GM21723 (cell line): ENCODE measurements at regions not wholly inside any gene's neighbourhood (a gene's known extent, or its start where the extent isn't known, plus 50 kb on each side); places are given as distances from the start of the nearest gene placed in this dataset.
"Not testable (repeated sequence)": the region's sequence is repeated elsewhere in the genome, so short reads cannot be mapped to it uniquely, and the experiment has no call there.

Experiments
- ATAC-seq: cut with Tn5 transposase; IDR thresholded peaks from one replicate; pipeline ENCODE4 v1.9.1; 2021; ENCODE audit warnings: mild to moderate bottlenecking, moderate library complexity; ENCODE audit not compliant: unreplicated experiment

- no peak for ATAC-seq
Observed at GRCh38 chr7:79965946-79966345, 168.7 kb upstream of the GNAI1 start.

- ATAC-seq, result no peak
Observed at GRCh38 chr7:79964463-79964862, 170.2 kb upstream of the GNAI1 start.

- no peak for ATAC-seq
Observed at GRCh38 chr7:79953130-79953529, 181.5 kb upstream of the GNAI1 start.

GRCh38 chr7:79952399-79952798 is 182.2 kb upstream of the GNAI1 start:
- ATAC-seq, result no peak

- no peak for ATAC-seq
Observed at GRCh38 chr7:79951415-79951814, 183.2 kb upstream of the GNAI1 start.

- no peak for ATAC-seq
Observed at GRCh38 chr7:79949778-79950177, 184.9 kb upstream of the GNAI1 start.

GRCh38 chr7:79936281-79936983 is 198.2 kb upstream of the GNAI1 start:
- ATAC-seq, result no peak

GRCh38 chr7:79934727-79935126 is 199.9 kb upstream of the GNAI1 start:
- no peak for ATAC-seq

- no peak for ATAC-seq
Observed at GRCh38 chr7:79933144-79933543, 201.5 kb upstream of the GNAI1 start.

GRCh38 chr7:79930604-79931003 is 204.0 kb upstream of the GNAI1 start:
- no peak for ATAC-seq

- no peak for ATAC-seq
Observed at GRCh38 chr7:79927116-79927515, 207.5 kb upstream of the GNAI1 start.

- ATAC-seq, result no peak
Observed at GRCh38 chr7:79923953-79924352, 210.7 kb upstream of the GNAI1 start.

- no peak for ATAC-seq
Observed at GRCh38 chr7:79922894-79923293, 211.7 kb upstream of the GNAI1 start.

- no peak for ATAC-seq
Observed at GRCh38 chr7:79921976-79922375, 212.7 kb upstream of the GNAI1 start.

GRCh38 chr7:79918632-79919031 is 216.0 kb upstream of the GNAI1 start:
- ATAC-seq, result not testable (repeated sequence)

GRCh38 chr7:79915346-79915745 is 219.3 kb upstream of the GNAI1 start:
- ATAC-seq, result not testable (repeated sequence)

- no peak for ATAC-seq
Observed at GRCh38 chr7:79912213-79912633, 222.4 kb upstream of the GNAI1 start.

- no peak for ATAC-seq
Observed at GRCh38 chr7:79911420-79911819, 223.2 kb upstream of the GNAI1 start.

- ATAC-seq, result no peak
Observed at GRCh38 chr7:79909176-79909575, 225.5 kb upstream of the GNAI1 start.

GRCh38 chr7:79897166-79897565 is 237.5 kb upstream of the GNAI1 start:
- no peak for ATAC-seq

- ATAC-seq, result no peak
Observed at GRCh38 chr7:79893991-79894390, 240.6 kb upstream of the GNAI1 start.

- no peak for ATAC-seq
Observed at GRCh38 chr7:79882922-79883321, 251.7 kb upstream of the GNAI1 start.

GRCh38 chr7:79880312-79880711 is 254.3 kb upstream of the GNAI1 start:
- no peak for ATAC-seq
